Omental fat pad (tissue), 3 donors: ENCODE measurements at regions not wholly inside any gene's neighbourhood (a gene's known extent, or its start where the extent isn't known, plus 50 kb on each side); places are given as distances from the start of the nearest gene placed in this dataset.
"Not testable (repeated sequence)": the region's sequence is repeated elsewhere in the genome, so short reads cannot be mapped to it uniquely, and the experiment has no call there.

Source experiments
- ATAC-seq: fragments of 150-250 bp; one replicate; pipeline ENCODE4 v1.9.1; 2016; ENCODE audit warnings: mild to moderate bottlenecking, moderate library complexity; ENCODE audit not compliant: low FRiP score
- DNase-seq: peaks from one replicate; pipeline ENCODE4 v3.0.0-alpha.2; 2019; ENCODE audit warnings: low spot score
- TF ChIP-seq, protein P1 (sequence below), 3 donors: fragments of 450-650 bp; IDR thresholded peaks; one replicate each; pipeline ENCODE4 v1.5.1; 2016 to 2017; ENCODE audit warnings: antibody characterized with exemption in 3 of 3, mild to moderate bottlenecking in 3 of 3, moderate library complexity in 2 of 3

GRCh38 chr14:53621433-53621832, 335.2 kb downstream of the BMP4 start:
- ATAC-seq (no peak), DNase-seq (no peak)
- TF ChIP-seq, protein P1, sequence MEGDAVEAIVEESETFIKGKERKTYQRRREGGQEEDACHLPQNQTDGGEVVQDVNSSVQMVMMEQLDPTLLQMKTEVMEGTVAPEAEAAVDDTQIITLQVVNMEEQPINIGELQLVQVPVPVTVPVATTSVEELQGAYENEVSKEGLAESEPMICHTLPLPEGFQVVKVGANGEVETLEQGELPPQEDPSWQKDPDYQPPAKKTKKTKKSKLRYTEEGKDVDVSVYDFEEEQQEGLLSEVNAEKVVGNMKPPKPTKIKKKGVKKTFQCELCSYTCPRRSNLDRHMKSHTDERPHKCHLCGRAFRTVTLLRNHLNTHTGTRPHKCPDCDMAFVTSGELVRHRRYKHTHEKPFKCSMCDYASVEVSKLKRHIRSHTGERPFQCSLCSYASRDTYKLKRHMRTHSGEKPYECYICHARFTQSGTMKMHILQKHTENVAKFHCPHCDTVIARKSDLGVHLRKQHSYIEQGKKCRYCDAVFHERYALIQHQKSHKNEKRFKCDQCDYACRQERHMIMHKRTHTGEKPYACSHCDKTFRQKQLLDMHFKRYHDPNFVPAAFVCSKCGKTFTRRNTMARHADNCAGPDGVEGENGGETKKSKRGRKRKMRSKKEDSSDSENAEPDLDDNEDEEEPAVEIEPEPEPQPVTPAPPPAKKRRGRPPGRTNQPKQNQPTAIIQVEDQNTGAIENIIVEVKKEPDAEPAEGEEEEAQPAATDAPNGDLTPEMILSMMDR (IDR thresholded peaks at IDR 0.05), result no peak

- no peak for DNase-seq
- ATAC-seq, result no peak
- TF ChIP-seq, protein P1 (IDR thresholded peaks at IDR 0.05), result no peak
Observed at GRCh38 chr14:53620890-53621289, 335.7 kb downstream of the BMP4 start.

- DNase-seq (no peak), ATAC-seq (peak; percentile 55)
- TF ChIP-seq, protein P1 (IDR thresholded peaks at IDR 0.05), result no peak
Observed at GRCh38 chr14:53620317-53620716, 336.3 kb downstream of the BMP4 start.

DNA sequence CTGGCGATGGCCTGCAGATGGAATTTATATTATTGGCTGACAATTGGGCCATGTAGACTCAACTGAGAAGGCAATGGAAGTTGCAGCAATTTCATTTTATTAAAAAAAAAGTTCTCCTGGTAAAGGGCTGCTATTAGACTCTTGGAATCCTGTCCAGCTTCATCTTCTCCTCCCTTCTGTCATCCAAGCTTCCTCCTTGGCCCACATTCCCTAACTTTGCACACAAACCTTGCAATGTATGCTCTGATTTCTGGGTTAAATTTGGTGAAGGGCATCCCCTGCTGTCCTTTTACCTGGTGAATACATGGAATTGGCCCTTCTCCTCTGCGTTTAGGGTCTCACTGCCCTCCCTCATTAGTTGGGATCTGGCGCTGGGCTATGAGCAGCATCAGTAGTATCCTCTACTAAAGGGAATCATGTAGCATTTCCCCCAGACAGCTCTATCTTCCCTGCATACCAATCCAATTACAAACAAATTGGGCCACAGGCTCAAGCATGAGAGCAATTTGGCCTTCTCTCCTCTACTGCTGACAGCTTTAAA, 336.9 kb downstream of the BMP4 start:
- TF ChIP-seq, protein P1 (IDR thresholded peaks at IDR 0.05), result no peak
- ATAC-seq, result peak; percentile 81

DNA sequence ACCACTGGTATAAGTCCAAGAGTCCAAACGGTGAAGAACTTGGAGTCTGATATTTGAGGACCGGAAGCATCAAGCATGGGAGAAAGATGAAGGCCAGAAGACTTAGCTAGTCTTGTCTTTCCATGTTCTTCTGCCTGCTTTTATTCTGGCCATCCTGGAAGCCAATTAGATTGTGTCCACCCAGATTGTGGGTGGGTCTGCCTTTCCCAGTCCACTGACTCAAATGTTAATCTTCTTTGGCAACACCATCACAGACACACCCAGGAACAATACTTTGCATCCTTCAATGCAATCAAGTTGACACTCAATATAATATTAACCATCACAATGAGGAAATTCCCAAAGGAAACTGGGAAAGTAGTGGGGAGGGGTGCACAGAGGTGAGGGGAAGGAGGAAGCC, 340.1 kb downstream of the BMP4 start:
- not testable (repeated sequence) for ATAC-seq, DNase-seq

More for the DNA sequence above, 336.9 kb downstream of the BMP4 start:
- DNase-seq, result no peak

- TF ChIP-seq, protein P1 (IDR thresholded peaks at IDR 0.05), result no peak
- ATAC-seq, result no peak
Observed at GRCh38 chr14:53615252-53615651, 341.4 kb downstream of the BMP4 start.

DNA sequence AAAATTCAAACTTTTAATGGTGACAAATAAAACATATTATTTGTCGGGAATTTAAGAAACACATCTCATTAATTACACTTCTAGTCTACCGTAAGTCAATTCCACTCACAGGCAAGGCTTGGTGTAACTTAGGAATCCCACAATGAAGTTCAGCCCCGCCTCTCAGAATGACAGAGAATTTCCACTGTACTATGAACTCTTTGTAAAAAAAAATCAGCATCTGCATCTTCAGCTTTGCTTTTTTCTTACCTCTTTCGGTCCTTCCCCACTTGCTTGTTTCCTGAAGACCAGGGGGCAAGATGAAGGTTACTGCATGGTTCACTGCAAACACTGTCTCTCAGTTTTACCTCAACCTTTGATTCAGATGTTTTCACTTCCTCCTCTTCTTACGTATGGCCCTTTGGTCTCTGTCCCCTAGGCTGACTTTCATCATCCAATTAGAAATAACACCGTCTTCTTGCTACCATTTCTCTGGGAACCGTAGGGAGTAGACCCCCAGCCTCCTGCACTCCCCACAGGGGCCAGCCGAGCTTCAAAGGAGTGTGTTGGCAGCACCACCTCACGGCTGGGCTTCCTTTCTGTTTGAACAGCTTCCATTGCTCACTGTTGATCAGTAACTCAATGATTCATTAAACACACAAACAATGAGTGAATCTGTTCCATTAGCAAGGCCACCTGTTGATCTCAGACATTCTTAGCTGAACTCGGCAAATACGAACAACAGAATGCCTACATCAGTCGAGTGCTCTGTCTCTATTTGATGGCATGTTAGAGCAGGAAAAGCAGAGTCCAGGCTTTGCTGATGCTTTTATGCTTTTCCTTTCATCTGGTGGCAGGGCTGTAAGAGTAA, 343.0 kb downstream of the BMP4 start:
- TF ChIP-seq, protein P1 (IDR thresholded peaks at IDR 0.05), result no peak
- ATAC-seq, result no peak
- no peak for DNase-seq

More at GRCh38 chr14:53615252-53615651, 341.4 kb downstream of the BMP4 start:
- DNase-seq, result no peak
